WI38 (cell line): ENCODE measurements at regions not wholly inside any gene's neighbourhood (a gene's known extent, or its start where the extent isn't known, plus 50 kb on each side); places are given as distances from the start of the nearest gene placed in this dataset.

Experiments
- H3K4me3 ChIP-seq: 2 replicates; pipeline ENCODE4 v1.5.1; 2011; ENCODE audit warnings: low read depth, mild to moderate bottlenecking, control low read depth, low read length
- TF ChIP-seq, protein P1 (sequence below): IDR thresholded peaks from 2 replicates; pipeline ENCODE4 v1.5.1; 2012; ENCODE audit warnings: low read depth, mild to moderate bottlenecking, control low read depth, low read length

DNA sequence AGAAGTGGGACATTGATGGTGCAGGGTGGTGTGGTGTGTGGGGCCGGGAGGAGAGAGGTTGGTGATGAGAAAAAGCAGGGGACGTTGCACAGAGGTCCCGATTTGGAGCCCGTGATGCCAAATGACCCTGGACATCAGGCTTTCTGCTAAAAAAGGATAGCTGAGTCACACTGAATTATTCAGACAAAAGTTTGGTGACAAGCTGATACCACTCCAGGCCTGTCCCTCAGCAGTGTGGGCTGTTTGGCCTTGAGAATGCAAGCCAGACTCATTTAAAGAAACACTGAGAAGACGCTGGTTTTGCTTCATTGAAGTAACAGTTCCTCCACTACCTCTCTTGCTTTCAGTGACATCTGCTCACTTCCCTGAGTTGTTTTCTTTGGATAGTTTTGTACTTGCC lies 262.1 kb upstream of the PWP1 start:
- no peak overlapping the region for H3K4me3 ChIP-seq
- TF ChIP-seq, protein P1, sequence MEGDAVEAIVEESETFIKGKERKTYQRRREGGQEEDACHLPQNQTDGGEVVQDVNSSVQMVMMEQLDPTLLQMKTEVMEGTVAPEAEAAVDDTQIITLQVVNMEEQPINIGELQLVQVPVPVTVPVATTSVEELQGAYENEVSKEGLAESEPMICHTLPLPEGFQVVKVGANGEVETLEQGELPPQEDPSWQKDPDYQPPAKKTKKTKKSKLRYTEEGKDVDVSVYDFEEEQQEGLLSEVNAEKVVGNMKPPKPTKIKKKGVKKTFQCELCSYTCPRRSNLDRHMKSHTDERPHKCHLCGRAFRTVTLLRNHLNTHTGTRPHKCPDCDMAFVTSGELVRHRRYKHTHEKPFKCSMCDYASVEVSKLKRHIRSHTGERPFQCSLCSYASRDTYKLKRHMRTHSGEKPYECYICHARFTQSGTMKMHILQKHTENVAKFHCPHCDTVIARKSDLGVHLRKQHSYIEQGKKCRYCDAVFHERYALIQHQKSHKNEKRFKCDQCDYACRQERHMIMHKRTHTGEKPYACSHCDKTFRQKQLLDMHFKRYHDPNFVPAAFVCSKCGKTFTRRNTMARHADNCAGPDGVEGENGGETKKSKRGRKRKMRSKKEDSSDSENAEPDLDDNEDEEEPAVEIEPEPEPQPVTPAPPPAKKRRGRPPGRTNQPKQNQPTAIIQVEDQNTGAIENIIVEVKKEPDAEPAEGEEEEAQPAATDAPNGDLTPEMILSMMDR = no peak

DNA sequence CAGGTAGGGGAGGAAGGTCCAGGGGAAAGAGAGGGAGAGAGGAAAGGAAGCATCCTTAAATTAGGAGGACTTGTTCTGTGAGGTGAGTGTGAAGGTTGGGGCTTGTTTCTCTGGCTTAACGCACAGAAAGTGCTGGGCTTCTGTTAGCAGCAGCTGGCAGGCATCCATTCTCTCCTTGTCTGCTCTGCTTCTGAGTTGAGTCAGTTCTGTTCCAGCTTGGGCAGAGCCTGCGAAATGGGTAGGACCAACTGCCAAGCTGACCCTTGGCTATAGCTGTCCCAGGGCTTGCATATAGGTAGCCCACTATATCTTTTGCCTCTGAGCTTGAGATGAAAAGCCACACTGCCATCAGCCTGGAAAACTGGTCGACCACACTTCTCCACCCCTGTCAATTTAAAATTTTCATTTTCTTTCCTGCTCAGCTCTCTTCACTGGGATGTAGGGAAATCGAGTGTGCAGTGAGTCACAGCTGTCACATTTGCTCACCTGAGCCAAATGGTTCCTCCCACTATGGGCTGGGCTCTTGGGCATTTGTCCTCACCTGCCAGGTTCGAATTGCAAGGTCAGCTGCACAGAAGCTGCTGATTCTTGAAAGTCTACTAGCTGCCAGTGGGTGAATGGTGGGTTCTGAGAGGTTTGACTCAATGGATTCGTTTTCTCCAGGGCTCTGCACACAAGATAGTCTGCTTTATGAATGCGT lies 256.4 kb upstream of the PWP1 start:
- TF ChIP-seq, protein P1 = no peak
- H3K4me3 ChIP-seq = no peak overlapping the region

DNA sequence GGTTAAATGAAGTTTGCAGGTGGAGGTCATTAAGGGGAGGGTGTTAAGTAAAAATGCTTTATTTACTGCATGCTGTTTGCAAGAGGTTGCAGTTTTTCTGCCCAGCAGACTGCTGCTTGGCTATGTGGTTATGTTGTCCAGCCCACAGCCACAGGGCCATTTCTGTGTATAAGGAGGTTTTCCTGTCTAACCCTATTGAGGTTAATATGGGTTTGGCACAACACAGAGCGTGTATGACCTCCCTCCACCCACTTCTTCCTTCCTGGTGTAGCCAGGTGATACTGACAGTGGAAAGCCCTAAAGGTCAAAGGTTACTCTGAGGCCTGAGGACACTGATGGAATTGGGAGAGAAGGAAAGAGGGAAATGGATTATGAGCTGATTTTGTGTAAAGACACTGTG lies 253.7 kb upstream of the PWP1 start:
- TF ChIP-seq, protein P1 = no peak
- H3K4me3 ChIP-seq = no peak overlapping the region

DNA sequence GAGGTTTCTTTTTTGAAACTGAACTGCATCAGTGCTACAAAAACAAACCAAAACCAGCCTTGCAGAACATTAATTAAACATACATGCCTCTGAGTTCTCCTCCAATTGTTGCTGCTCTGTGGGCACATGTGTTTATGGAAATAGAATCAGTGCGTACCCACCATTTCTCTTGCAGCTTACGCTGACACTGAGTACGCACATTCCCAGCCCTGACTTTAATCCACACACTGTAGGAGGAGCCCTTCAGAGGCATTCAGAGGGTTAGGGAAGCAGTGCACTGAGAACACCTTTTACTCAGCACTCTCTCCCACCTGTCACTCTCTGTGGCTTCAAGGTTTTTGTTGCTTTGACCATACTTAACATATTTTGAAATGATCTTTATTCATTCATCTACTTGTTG lies 250.5 kb upstream of the PWP1 start:
- TF ChIP-seq, protein P1 = no peak
- no peak overlapping the region for H3K4me3 ChIP-seq

DNA sequence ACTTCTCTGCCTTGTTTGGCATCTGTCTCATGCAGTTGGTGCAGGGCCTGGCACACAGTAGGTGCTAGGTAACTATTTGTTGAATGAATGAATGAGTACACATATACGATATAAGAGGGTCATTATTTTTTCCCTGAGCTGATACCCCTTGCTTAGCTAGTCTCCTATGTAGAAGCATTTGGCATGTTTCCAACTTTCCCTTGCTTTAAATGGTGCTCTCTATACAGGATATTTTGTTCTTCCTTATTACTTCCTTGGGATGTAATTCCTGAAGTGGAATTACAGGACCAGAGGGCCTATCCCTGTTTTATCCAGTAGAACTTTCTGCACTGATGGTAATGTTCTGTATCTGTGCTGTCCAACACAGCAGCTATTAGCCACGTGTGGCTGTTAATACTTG lies 250.1 kb upstream of the PWP1 start:
- H3K4me3 ChIP-seq = no peak overlapping the region
- TF ChIP-seq, protein P1 = no peak

DNA sequence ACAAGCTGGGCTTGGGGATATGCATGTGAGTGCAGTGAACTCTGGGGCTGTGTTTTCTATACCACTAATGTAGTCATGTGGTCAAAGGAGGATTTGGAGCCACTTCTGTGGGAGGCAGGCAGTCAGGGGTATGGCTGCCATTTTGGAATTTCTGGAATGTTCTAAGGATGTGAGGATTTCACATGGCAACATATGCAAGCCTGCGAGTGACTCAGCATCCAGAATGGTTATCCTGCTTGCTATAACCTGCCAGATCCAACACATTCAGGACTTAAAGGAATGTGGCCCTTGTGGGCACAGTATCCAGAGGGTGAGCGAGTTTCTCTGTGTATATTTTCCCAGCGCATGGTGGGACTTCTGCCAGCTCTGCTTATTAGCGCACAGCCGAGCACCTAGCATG lies 249.2 kb upstream of the PWP1 start:
- H3K4me3 ChIP-seq = no peak overlapping the region
- TF ChIP-seq, protein P1 = no peak

DNA sequence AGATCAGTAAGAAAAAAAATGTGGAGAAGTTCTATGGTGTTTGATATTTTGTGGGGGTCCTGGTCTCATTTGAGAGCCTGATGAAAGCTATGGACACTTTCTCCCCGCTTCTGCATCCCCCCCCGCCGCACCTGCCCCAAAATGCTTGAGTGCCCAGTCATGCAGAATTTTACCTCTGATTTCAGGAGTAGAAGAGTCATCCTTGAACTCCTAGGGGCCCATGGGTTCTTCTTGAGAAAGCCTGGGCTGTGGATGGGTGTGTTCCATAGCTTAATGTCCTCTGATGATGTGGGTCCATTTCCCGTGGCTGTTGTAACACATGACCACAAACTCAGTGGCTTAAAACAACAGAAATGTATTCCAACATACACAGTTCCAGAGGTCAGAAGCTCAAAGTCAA lies 248.8 kb upstream of the PWP1 start:
- no peak overlapping the region for H3K4me3 ChIP-seq
- TF ChIP-seq, protein P1 = no peak
